GM18519 (cell line): ENCODE measurements at regions not wholly inside any gene's neighbourhood (a gene's known extent, or its start where the extent isn't known, plus 50 kb on each side); places are given as distances from the start of the nearest gene placed in this dataset.

ENCODE experiments used
- ATAC-seq: cut with Tn5 transposase; IDR thresholded peaks from one replicate; pipeline ENCODE4 v1.9.1; 2021; ENCODE audit warnings: mild to moderate bottlenecking, moderate library complexity; ENCODE audit not compliant: unreplicated experiment, low FRiP score

- no peak for ATAC-seq
Observed at GRCh38 chr3:31172336-31172735, 277.9 kb upstream of the GADL1 start.

GRCh38 chr3:31173118-31173718, 278.8 kb upstream of the GADL1 start:
- no peak for ATAC-seq

GRCh38 chr3:31174079-31174478, 279.6 kb upstream of the GADL1 start:
- no peak for ATAC-seq

- no peak for ATAC-seq
Observed at GRCh38 chr3:31176045-31176444, 281.6 kb upstream of the GADL1 start.

- no peak for ATAC-seq
Observed at GRCh38 chr3:31178467-31178866, 284.0 kb upstream of the GADL1 start.

GRCh38 chr3:31179768-31180167, 285.3 kb upstream of the GADL1 start:
- ATAC-seq = no peak

GRCh38 chr3:31180274-31180673, 285.8 kb upstream of the GADL1 start:
- no peak for ATAC-seq

GRCh38 chr3:31181661-31182060, 287.2 kb upstream of the GADL1 start:
- no peak for ATAC-seq

GRCh38 chr3:31182661-31183060, 288.2 kb upstream of the GADL1 start:
- no peak for ATAC-seq

GRCh38 chr3:31184261-31185061, 290.0 kb upstream of the GADL1 start:
- ATAC-seq = no peak

- no peak for ATAC-seq
Observed at GRCh38 chr3:31185062-31185357, 290.5 kb upstream of the GADL1 start.

GRCh38 chr3:31186041-31186440, 291.6 kb upstream of the GADL1 start:
- no peak for ATAC-seq

- no peak for ATAC-seq
Observed at GRCh38 chr3:31187380-31187779, 292.9 kb upstream of the GADL1 start.

- no peak for ATAC-seq
Observed at GRCh38 chr3:31188112-31188511, 293.7 kb upstream of the GADL1 start.

GRCh38 chr3:31189330-31189729, 294.9 kb upstream of the GADL1 start:
- ATAC-seq = no peak

- ATAC-seq = no peak
Observed at GRCh38 chr3:31189971-31190370, 295.5 kb upstream of the GADL1 start.

- no peak for ATAC-seq
Observed at GRCh38 chr3:31191354-31191753, 296.9 kb upstream of the GADL1 start.

GRCh38 chr3:31193429-31193828, 299.0 kb upstream of the GADL1 start:
- no peak for ATAC-seq

- no peak for ATAC-seq
Observed at GRCh38 chr3:31193871-31194270, 299.4 kb upstream of the GADL1 start.

- no peak for ATAC-seq
Observed at GRCh38 chr3:31196261-31196660, 301.8 kb upstream of the GADL1 start.

- no peak for ATAC-seq
Observed at GRCh38 chr3:31196881-31197364, 302.5 kb upstream of the GADL1 start.

- no peak for ATAC-seq
Observed at GRCh38 chr3:31197941-31198340, 303.5 kb upstream of the GADL1 start.
